Breast epithelium (tissue), 4 donors: ENCODE measurements at regions not wholly inside any gene's neighbourhood (a gene's known extent, or its start where the extent isn't known, plus 50 kb on each side); places are given as distances from the start of the nearest gene placed in this dataset.

ENCODE experiments used
- DNase-seq, 2 donors: peaks; one replicate each; pipeline ENCODE4 v3.0.0-alpha.2; 2019; ENCODE audit warnings: low spot score in 2 of 2
- H3K27ac ChIP-seq, 2 donors: fragments of 200-600 bp; sonication (generic) in 1 of 2; one replicate each; pipeline ENCODE4 v1.5.1; 2016 to 2019; ENCODE audit warnings: mild to moderate bottlenecking in 1 of 2
- H3K27me3 ChIP-seq, 2 donors: fragments of 200-600 bp; sonication (generic) in 1 of 2; one replicate each; pipeline versions ENCODE4 v1.5.1 to v1.6.0; 2017 to 2019; ENCODE audit warnings: control low read depth in 1 of 2, mild to moderate bottlenecking in 1 of 2
- H3K36me3 ChIP-seq: fragments of 200-600 bp; one replicate; pipeline ENCODE4 v1.5.1; 2019
- H3K4me1 ChIP-seq, 2 donors: fragments of 200-600 bp; sonication (generic); one replicate each; pipeline ENCODE4 v1.5.1; 2016 to 2019; ENCODE audit warnings: control low read depth in 1 of 2
- H3K4me3 ChIP-seq, 3 donors: fragments of 200-600 bp; sonication (generic); 1 replicate in 2 of 3; 2 replicates in 1 of 3; pipeline ENCODE4 v1.5.1; 2016 to 2019; ENCODE audit warnings: mild to moderate bottlenecking in 3 of 3, moderate library complexity in 2 of 3
- H3K9me3 ChIP-seq, 2 donors: fragments of 200-600 bp; sonication (generic) in 1 of 2; one replicate each; pipeline ENCODE4 v1.5.1; 2016 to 2019; ENCODE audit warnings: control low read depth in 1 of 2
- CTCF ChIP-seq, 3 donors: fragments of 450-650 bp; IDR thresholded peaks; one replicate each; pipeline ENCODE4 v1.5.1; 2016 to 2017; ENCODE audit warnings: antibody characterized with exemption in 3 of 3, mild to moderate bottlenecking in 3 of 3, moderate library complexity in 3 of 3
- POLR2A ChIP-seq: fragments of 450-650 bp; IDR thresholded peaks from one replicate; pipeline ENCODE4 v1.6.1; 2016; ENCODE audit warnings: antibody characterized with exemption, mild to moderate bottlenecking, moderate library complexity
- POLR2AphosphoS5 ChIP-seq, 3 donors: sonication (generic); formaldehyde crosslinking; IDR thresholded peaks; one replicate each; pipeline ENCODE4 v1.6.1; 2017; ENCODE audit warnings: antibody characterized with exemption in 3 of 3
- intact Hi-C: fragments of 100-400 bp; cut with DNase I; formaldehyde crosslinking; loops from one replicate; pipeline ENCODE4 v1.15.1; 2023; ENCODE audit warnings: low total_unique reads

- Histone ChIP-seq H3K27me3 (no peaks in the 10 kb centered on the region), H3K36me3 (no peaks in the 10 kb centered on the region), H3K9me3 (no peaks in the 10 kb centered on the region), H3K27ac (no peak overlapping the region), H3K4me3 (no peak overlapping the region), H3K4me1 (no peaks in the 10 kb centered on the region)
- DNase-seq = no peak
- TF ChIP-seq CTCF (IDR thresholded peaks at IDR 0.05) = no peak
- no peak for TF ChIP-seq POLR2AphosphoS5 (IDR thresholded peaks at IDR 0.05)
- TF ChIP-seq POLR2A = no peak
- intact Hi-C loops = no loop called here
Measured at GRCh38 chr6:66568271-66568670, 861.2 kb upstream of the EYS start.

- Histone ChIP-seq H3K4me3 (no peak overlapping the region), H3K27ac (no peak overlapping the region), H3K9me3 (no peaks in the 10 kb centered on the region), H3K4me1 (no peaks in the 10 kb centered on the region), H3K36me3 (no peaks in the 10 kb centered on the region), H3K27me3 (no peaks in the 10 kb centered on the region)
- DNase-seq = no peak
- TF ChIP-seq CTCF (IDR thresholded peaks at IDR 0.05) (no peak), POLR2A (no peak), POLR2AphosphoS5 (IDR thresholded peaks at IDR 0.05) (no peak)
- intact Hi-C loops = no loop called here
Measured at GRCh38 chr6:66561479-66561878, 854.5 kb upstream of the EYS start.

GRCh38 chr6:66558189-66558588 is 851.2 kb upstream of the EYS start:
- intact Hi-C loops = no loop called here
- Histone ChIP-seq H3K4me1 (no peaks in the 10 kb centered on the region), H3K27ac (no peak overlapping the region), H3K27me3 (no peaks in the 10 kb centered on the region), H3K4me3 (no peak overlapping the region), H3K9me3 (peaks cover 3 to 27% of the 10 kb centered on the region in 2 donors), H3K36me3 (no peaks in the 10 kb centered on the region)
- TF ChIP-seq CTCF (IDR thresholded peaks at IDR 0.05) = no peak
- TF ChIP-seq POLR2AphosphoS5 (IDR thresholded peaks at IDR 0.05) = no peak
- no peak for TF ChIP-seq POLR2A
- DNase-seq = no peak

GRCh38 chr6:66556936-66557335 is 849.9 kb upstream of the EYS start:
- Histone ChIP-seq H3K4me3 (no peak overlapping the region), H3K27me3 (no peaks in the 10 kb centered on the region), H3K9me3 (peaks cover 3 to 27% of the 10 kb centered on the region in 2 donors), H3K36me3 (no peaks in the 10 kb centered on the region), H3K27ac (no peak overlapping the region), H3K4me1 (no peaks in the 10 kb centered on the region)
- DNase-seq = no peak
- TF ChIP-seq POLR2AphosphoS5 (IDR thresholded peaks at IDR 0.05) (no peak), CTCF (IDR thresholded peaks at IDR 0.05) (no peak), POLR2A (no peak)
- intact Hi-C loops = no loop called here

GRCh38 chr6:66555082-66555481 is 848.1 kb upstream of the EYS start:
- Histone ChIP-seq H3K27ac (no peak overlapping the region), H3K36me3 (no peaks in the 10 kb centered on the region), H3K4me1 (no peaks in the 10 kb centered on the region), H3K9me3 (peaks cover 3 to 27% of the 10 kb centered on the region in 2 donors), H3K4me3 (no peak overlapping the region), H3K27me3 (no peaks in the 10 kb centered on the region)
- TF ChIP-seq CTCF (IDR thresholded peaks at IDR 0.05) = no peak
- no peak for DNase-seq
- intact Hi-C loops = no loop called here
